WTC11 (cell line): ENCODE measurements at regions not wholly inside any gene's neighbourhood (a gene's known extent, or its start where the extent isn't known, plus 50 kb on each side); places are given as distances from the start of the nearest gene placed in this dataset.

Experiments
- ATF3 ChIP-seq: sonication (generic); formaldehyde crosslinking; conservative IDR thresholded peaks from 2 replicates; pipeline ENCODE4 v1.8.1; 2022; ENCODE audit warnings: mild to moderate bottlenecking, missing genetic modification reagents
- CTCF ChIP-seq: fragments of 200-600 bp; IDR thresholded peaks from 2 replicates; pipeline ENCODE4 v1.8.0; 2022; ENCODE audit warnings: antibody characterized with exemption
- FOXJ3 ChIP-seq: sonication (generic); formaldehyde crosslinking; IDR thresholded peaks from 2 replicates; pipeline ENCODE4 v1.9.0; 2021; ENCODE audit warnings: missing genetic modification reagents, mild to moderate bottlenecking, borderline replicate concordance
- FOXK1 ChIP-seq: sonication (generic); formaldehyde crosslinking; IDR thresholded peaks from 2 replicates; pipeline ENCODE4 v1.8.0; 2022; ENCODE audit warnings: mild to moderate bottlenecking, moderate library complexity, missing genetic modification reagents
- FOXP4 ChIP-seq: sonication (generic); formaldehyde crosslinking; IDR thresholded peaks from 2 replicates; pipeline ENCODE4 v1.8.0; 2022; ENCODE audit warnings: mild to moderate bottlenecking, missing genetic modification reagents
- RELA ChIP-seq: sonication (generic); formaldehyde crosslinking; IDR thresholded peaks from 2 replicates; pipeline ENCODE4 v1.8.1; 2022; ENCODE audit warnings: missing genetic modification reagents, mild to moderate bottlenecking, borderline replicate concordance
- ZBTB43 ChIP-seq: sonication (generic); formaldehyde crosslinking; IDR thresholded peaks from 2 replicates; pipeline ENCODE4 v1.8.1; 2023; ENCODE audit warnings: mild to moderate bottlenecking, missing genetic modification reagents

GRCh38 chr1:195715652-195716051 is 892.6 kb downstream of the KCNT2 start:
- TF ChIP-seq CTCF (no peak), RELA (CRISPR knock-in tag) (no peak), FOXP4 (CRISPR knock-in tag) (no peak), FOXJ3 (CRISPR knock-in tag) (no peak), ZBTB43 (CRISPR knock-in tag) (no peak), ATF3 (CRISPR knock-in tag) (no peak), FOXK1 (no peak)
